Endothelial cell of umbilical vein (primary cell): ENCODE measurements at regions not wholly inside any gene's neighbourhood (a gene's known extent, or its start where the extent isn't known, plus 50 kb on each side); places are given as distances from the start of the nearest gene placed in this dataset.

Experiments
- BruUV-seq: library from RNA; stranded (reverse); fragments of 400-500 nt; replicated peaks from 2 replicates; lab custom pipeline; 2021; lab: Mats Ljungman, UMichigan
- CTCF ChIA-PET: fragments of 300-600, 350-600 bp; sonication (Branson Sonifier 250); formaldehyde crosslinking; loops from one replicate; lab custom pipeline; 2021; ENCODE audit warnings: antibody characterized with exemption, inconsistent platforms; lab: Charles Lee
- POLR2A ChIA-PET: fragments of 300-600, 350-600 bp; sonication (Branson Sonifier 250); formaldehyde crosslinking; loops from one replicate; lab custom pipeline; 2021; ENCODE audit warnings: antibody characterized with exemption, inconsistent platforms; lab: Charles Lee
- DNase-seq: peaks from one replicate; pipeline ENCODE4 v3.0.0-alpha.2; 2011; ENCODE audit warnings: low read depth, low spot score
- FAIRE-seq: peaks from 2 replicates; lab custom pipeline; 2011; peaks lifted over from hg19 to GRCh38; lab: Jason Lieb, UNC
- H2AFZ ChIP-seq: 2 replicates; pipeline ENCODE4 v1.6.0; 2012; ENCODE audit warnings: low read depth, low read length, control low read depth, inconsistent platforms
- H3K27ac ChIP-seq: 2 replicates; pipeline ENCODE4 v1.5.1; 2011; ENCODE audit warnings: low read depth, mild to moderate bottlenecking, control low read depth, low read length, moderate library complexity; ENCODE audit not compliant: insufficient read depth
- H3K27me3 ChIP-seq, 2 experiments: 2 replicates each; pipeline versions ENCODE4 v1.6.0 to v1.6.1; 2011; ENCODE audit warnings: low read length in 2 of 2, mixed read lengths in 1 of 2; ENCODE audit not compliant: control insufficient read depth in 2 of 2, insufficient read depth in 2 of 2
- H3K36me3 ChIP-seq, 2 experiments: 2 replicates in 1 of 2; 3 replicates in 1 of 2; pipeline ENCODE4 v1.5.1; 2011; ENCODE audit warnings: low read length in 2 of 2, mild to moderate bottlenecking in 1 of 2, moderate library complexity in 1 of 2; ENCODE audit not compliant: control insufficient read depth in 2 of 2, insufficient read depth in 2 of 2; ENCODE audit errors: extremely low read depth in 1 of 2
- H3K4me1 ChIP-seq: 3 replicates; pipeline ENCODE4 v1.5.1; 2011; ENCODE audit warnings: mild to moderate bottlenecking, low read length; ENCODE audit not compliant: control insufficient read depth, insufficient read depth; ENCODE audit errors: extremely low read depth
- H3K4me2 ChIP-seq: 2 replicates; pipeline ENCODE4 v1.6.1; 2011; ENCODE audit warnings: low read length, control low read depth, mixed read lengths; ENCODE audit not compliant: insufficient read depth
- H3K4me3 ChIP-seq, 3 experiments: fragments of 200-600 bp in 1 of 3; sonication (generic), shearing (Covaris generic) in 1 of 3; replicated peaks in 1 of 3; 2 replicates each; pipeline ENCODE4 v1.5.1; 2011 to 2016; ENCODE audit warnings: control low read depth in 3 of 3, low read length in 3 of 3, mild to moderate bottlenecking in 2 of 3, inconsistent platforms in 1 of 3, low read depth in 1 of 3, moderate library complexity in 1 of 3; ENCODE audit not compliant: insufficient read depth in 1 of 3
- H3K79me2 ChIP-seq: 2 replicates; pipeline ENCODE4 v1.6.0; 2012; ENCODE audit warnings: low read length, inconsistent platforms; ENCODE audit not compliant: control insufficient read depth, insufficient read depth
- H3K9ac ChIP-seq: replicated peaks from 2 replicates; pipeline ENCODE3; 2011; ENCODE audit warnings: low read length, control low read depth; ENCODE audit not compliant: insufficient read depth; ENCODE audit errors: extremely low read depth
- H3K9me1 ChIP-seq: replicated peaks from 3 replicates; pipeline ENCODE4 v1.6.0; 2011; ENCODE audit warnings: mild to moderate bottlenecking, low read length; ENCODE audit not compliant: control insufficient read depth, insufficient read depth; ENCODE audit errors: extremely low read depth
- H3K9me3 ChIP-seq: replicated peaks from 2 replicates; pipeline ENCODE4 v1.5.1; 2012; ENCODE audit warnings: low read length, inconsistent platforms; ENCODE audit not compliant: control insufficient read depth, insufficient read depth
- H4K20me1 ChIP-seq: replicated peaks from 2 replicates; pipeline ENCODE3; 2011; ENCODE audit warnings: mild to moderate bottlenecking, low read length; ENCODE audit not compliant: control insufficient read depth, insufficient read depth; ENCODE audit errors: extremely low read depth
- EZH2 ChIP-seq: IDR thresholded peaks from 2 replicates; pipeline ENCODE4 v1.6.1; 2012; ENCODE audit warnings: borderline replicate concordance, low read depth, mild to moderate bottlenecking, moderate library complexity, low read length, inconsistent platforms; ENCODE audit not compliant: severe bottlenecking
- FOS ChIP-seq: IDR thresholded peaks from 2 replicates; pipeline ENCODE4 v1.6.1; 2011; ENCODE audit warnings: mild to moderate bottlenecking, low read length, moderate library complexity, borderline replicate concordance; ENCODE audit not compliant: insufficient read depth
- GATA2 ChIP-seq: IDR thresholded peaks from 2 replicates; pipeline ENCODE4 v1.7.0; 2011; ENCODE audit warnings: low read depth, mild to moderate bottlenecking, moderate library complexity, mixed read lengths, low read length; ENCODE audit not compliant: insufficient read length, insufficient read depth
- JUN ChIP-seq: IDR thresholded peaks from 2 replicates; pipeline ENCODE4 v1.6.1; 2011; ENCODE audit warnings: borderline replicate concordance, low read depth; ENCODE audit not compliant: insufficient read length, insufficient read depth
- MYC ChIP-seq: IDR thresholded peaks from one replicate; pipeline ENCODE4 v1.6.1; 2011; ENCODE audit warnings: mild to moderate bottlenecking, low read depth, low read length
- POLR2A ChIP-seq: IDR thresholded peaks from 2 replicates; pipeline ENCODE4 v1.6.1; 2012; ENCODE audit warnings: low read depth, mild to moderate bottlenecking, control low read depth, low read length
- POLR2AphosphoS5 ChIP-seq: IDR thresholded peaks from 2 replicates; pipeline ENCODE4 v1.6.1; 2012; ENCODE audit warnings: low read depth, mild to moderate bottlenecking, control low read depth, low read length, moderate library complexity; ENCODE audit not compliant: insufficient read depth
- dilution Hi-C: fragments of 300-500 bp; cut with MboI; formaldehyde crosslinking; loops from one replicate; pipeline ENCODE4 v1.15.0; 2019; ENCODE audit warnings: low sequenced_read_pairs; ENCODE audit not compliant: extremely low pct_ligation_motif_present
- intact Hi-C: fragments of 100-400 bp; cut with micrococcal nuclease; formaldehyde crosslinking; loops from one replicate; pipeline ENCODE4 v1.10.0; 2022
- TF ChIP-seq, protein P1 (sequence below): IDR thresholded peaks from 2 replicates; pipeline ENCODE4 v1.6.1; 2011; ENCODE audit not compliant: insufficient read depth, insufficient read length
- TF ChIP-seq, protein P2 (sequence below), 2 donors: IDR thresholded peaks; 1 replicate in 1 of 2; 2 replicates in 1 of 2; pipeline ENCODE4 v1.5.1; 2011; ENCODE audit warnings: low read length in 2 of 2, mild to moderate bottlenecking in 2 of 2, moderate library complexity in 2 of 2, control low read depth in 1 of 2, inconsistent platforms in 1 of 2, low read depth in 1 of 2; ENCODE audit not compliant: insufficient read depth in 1 of 2; ENCODE audit errors: extremely low read depth in 1 of 2

DNA sequence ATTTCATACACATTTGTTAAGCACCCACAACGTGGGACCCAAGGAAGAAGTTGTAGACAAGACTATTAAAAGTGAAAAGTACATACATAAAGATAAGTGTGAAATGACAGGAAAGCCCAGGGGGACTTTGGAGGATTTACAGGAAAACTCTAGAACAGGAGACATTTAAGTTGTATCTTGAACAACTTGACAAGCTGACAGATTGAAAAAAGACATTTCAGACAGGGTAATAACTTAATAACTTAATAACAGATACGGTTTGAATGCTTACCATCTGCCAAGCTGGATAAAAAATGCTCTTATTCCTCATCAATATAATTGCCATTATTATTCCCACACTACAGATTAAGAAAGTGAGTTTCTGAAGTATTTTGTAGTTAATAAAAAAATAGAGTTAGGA lies 229.7 kb upstream of the SYT10 start:
- no peak overlapping the region for H3K4me3 ChIP-seq
- no peak overlapping the region for H2AFZ ChIP-seq
- no peaks in the 10 kb centered on the region for H4K20me1 ChIP-seq
- H3K79me2 ChIP-seq, result no peaks in the 10 kb centered on the region
- dilution Hi-C loops, result no loop called here
- intact Hi-C loops, result no loop called here
- DNase-seq (no peak), FAIRE-seq (no peak)
- H3K9ac ChIP-seq, result no peak overlapping the region
- H3K4me1 ChIP-seq, result no peaks in the 10 kb centered on the region
- H3K4me2 ChIP-seq, result no peak overlapping the region
- H3K27me3 ChIP-seq, result no peaks in the 10 kb centered on the region
- BruUV-seq, result no TSS peak
- H3K9me3 ChIP-seq, result no peaks in the 10 kb centered on the region
- no peak for TF ChIP-seq JUN
- TF ChIP-seq, protein P1, sequence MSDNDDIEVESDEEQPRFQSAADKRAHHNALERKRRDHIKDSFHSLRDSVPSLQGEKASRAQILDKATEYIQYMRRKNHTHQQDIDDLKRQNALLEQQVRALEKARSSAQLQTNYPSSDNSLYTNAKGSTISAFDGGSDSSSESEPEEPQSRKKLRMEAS, result no peak
- no peak for TF ChIP-seq POLR2AphosphoS5
- TF ChIP-seq, protein P2, sequence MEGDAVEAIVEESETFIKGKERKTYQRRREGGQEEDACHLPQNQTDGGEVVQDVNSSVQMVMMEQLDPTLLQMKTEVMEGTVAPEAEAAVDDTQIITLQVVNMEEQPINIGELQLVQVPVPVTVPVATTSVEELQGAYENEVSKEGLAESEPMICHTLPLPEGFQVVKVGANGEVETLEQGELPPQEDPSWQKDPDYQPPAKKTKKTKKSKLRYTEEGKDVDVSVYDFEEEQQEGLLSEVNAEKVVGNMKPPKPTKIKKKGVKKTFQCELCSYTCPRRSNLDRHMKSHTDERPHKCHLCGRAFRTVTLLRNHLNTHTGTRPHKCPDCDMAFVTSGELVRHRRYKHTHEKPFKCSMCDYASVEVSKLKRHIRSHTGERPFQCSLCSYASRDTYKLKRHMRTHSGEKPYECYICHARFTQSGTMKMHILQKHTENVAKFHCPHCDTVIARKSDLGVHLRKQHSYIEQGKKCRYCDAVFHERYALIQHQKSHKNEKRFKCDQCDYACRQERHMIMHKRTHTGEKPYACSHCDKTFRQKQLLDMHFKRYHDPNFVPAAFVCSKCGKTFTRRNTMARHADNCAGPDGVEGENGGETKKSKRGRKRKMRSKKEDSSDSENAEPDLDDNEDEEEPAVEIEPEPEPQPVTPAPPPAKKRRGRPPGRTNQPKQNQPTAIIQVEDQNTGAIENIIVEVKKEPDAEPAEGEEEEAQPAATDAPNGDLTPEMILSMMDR (IDR thresholded peaks at IDR 0.05; ENCODE audit: extremely low read depth in 1 of 2, insufficient read depth in 1 of 2, low read depth in 1 of 2, low read length in 2 of 2), result no peak
- TF ChIP-seq FOS, result no peak
- TF ChIP-seq GATA2, result no peak
- no peak for TF ChIP-seq EZH2
- TF ChIP-seq MYC, result no peak
- TF ChIP-seq POLR2A, result no peak
- ChIA-PET POLR2A (no interaction called here), CTCF (no interaction called here)
- no peaks in the 10 kb centered on the region for H3K36me3 ChIP-seq
- no peak overlapping the region for H3K27ac ChIP-seq
- no peaks in the 10 kb centered on the region for H3K9me1 ChIP-seq
